ENCODE measurements at regions not wholly inside any gene's neighbourhood (a gene's known extent, or its start where the extent isn't known, plus 50 kb on each side); places are given as distances from the start of the nearest gene placed in this dataset.
"Not testable (repeated sequence)": the region's sequence is repeated elsewhere in the genome, so short reads cannot be mapped to it uniquely, and the experiment has no call there.

GRCh38 chr7:109476409-109476808 is 906.7 kb downstream of the DNAJB9 start:
- Histone ChIP-seq H2AFZ (ENCODE audit: low read length) (no peak overlapping the region), H3K79me2 (ENCODE audit: insufficient read depth, low read length) (no peaks in the 10 kb centered on the region), H3K9ac (ENCODE audit: low read length) (no peak overlapping the region), H3K36me3 (ENCODE audit: insufficient read depth, low read length) (no peaks in the 10 kb centered on the region), H3K27ac (ENCODE audit: low read depth, low read length, poor library complexity, severe bottlenecking) (no peak overlapping the region), H3K9me3 (ENCODE audit: low read length) (no peaks in the 10 kb centered on the region), H3K4me3 (ENCODE audit: low read depth, low read length, poor library complexity, severe bottlenecking) (no peak overlapping the region), H4K20me1 (ENCODE audit: insufficient read depth, low read length) (no peaks in the 10 kb centered on the region), H3K4me2 (ENCODE audit: low read length) (no peak overlapping the region), H3K9me2 (ENCODE audit: low read depth, low read length) (0 out of 2 replicates have a peak, but pooled peaks cover 3% of the 10 kb centered on the region), H3F3A (ENCODE audit: insufficient read depth, low read length) (no peaks in the 10 kb centered on the region), H3K27me3 (ENCODE audit: insufficient read depth, low read length) (no peaks in the 10 kb centered on the region), H3K4me1 (ENCODE audit: insufficient read depth, low read length, severe bottlenecking) (no peaks in the 10 kb centered on the region)
- no peak for TF ChIP-seq EZH2 (IDR thresholded peaks at IDR 0.05; ENCODE audit: borderline replicate concordance, low read length)
- TF ChIP-seq, protein P1, sequence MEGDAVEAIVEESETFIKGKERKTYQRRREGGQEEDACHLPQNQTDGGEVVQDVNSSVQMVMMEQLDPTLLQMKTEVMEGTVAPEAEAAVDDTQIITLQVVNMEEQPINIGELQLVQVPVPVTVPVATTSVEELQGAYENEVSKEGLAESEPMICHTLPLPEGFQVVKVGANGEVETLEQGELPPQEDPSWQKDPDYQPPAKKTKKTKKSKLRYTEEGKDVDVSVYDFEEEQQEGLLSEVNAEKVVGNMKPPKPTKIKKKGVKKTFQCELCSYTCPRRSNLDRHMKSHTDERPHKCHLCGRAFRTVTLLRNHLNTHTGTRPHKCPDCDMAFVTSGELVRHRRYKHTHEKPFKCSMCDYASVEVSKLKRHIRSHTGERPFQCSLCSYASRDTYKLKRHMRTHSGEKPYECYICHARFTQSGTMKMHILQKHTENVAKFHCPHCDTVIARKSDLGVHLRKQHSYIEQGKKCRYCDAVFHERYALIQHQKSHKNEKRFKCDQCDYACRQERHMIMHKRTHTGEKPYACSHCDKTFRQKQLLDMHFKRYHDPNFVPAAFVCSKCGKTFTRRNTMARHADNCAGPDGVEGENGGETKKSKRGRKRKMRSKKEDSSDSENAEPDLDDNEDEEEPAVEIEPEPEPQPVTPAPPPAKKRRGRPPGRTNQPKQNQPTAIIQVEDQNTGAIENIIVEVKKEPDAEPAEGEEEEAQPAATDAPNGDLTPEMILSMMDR (IDR thresholded peaks at IDR 0.05; ENCODE audit: low read length): no peak

DNA sequence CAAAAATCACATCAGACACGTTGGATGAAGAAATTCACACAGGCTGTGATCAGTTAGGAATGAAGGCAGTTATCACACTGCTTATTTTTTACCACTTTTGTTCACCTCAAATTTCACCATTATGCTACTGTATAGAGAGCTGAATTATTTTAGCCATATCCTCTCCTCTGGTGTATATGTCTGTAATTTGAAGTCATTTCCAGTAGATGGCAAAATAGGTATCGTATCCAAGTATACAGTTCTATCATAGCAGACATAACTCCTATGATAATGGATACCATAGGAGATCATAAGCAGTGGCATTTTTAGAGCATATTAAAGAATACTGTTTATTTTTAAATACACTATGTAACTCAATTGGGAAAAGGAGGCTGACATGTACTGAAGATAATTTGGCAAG is 909.7 kb downstream of the DNAJB9 start:
- Histone ChIP-seq H3K27me3 (ENCODE audit: insufficient read depth, low read length) (no peaks in the 10 kb centered on the region), H2AFZ (ENCODE audit: low read length) (no peak overlapping the region), H3K9me2 (ENCODE audit: low read depth, low read length) (no peaks in the 10 kb centered on the region), H3K9ac (ENCODE audit: low read length) (no peak overlapping the region), H3K27ac (ENCODE audit: low read depth, low read length, poor library complexity, severe bottlenecking) (no peak overlapping the region), H3K4me3 (ENCODE audit: low read depth, low read length, poor library complexity, severe bottlenecking) (no peak overlapping the region), H4K20me1 (ENCODE audit: insufficient read depth, low read length) (no peaks in the 10 kb centered on the region), H3K36me3 (ENCODE audit: insufficient read depth, low read length) (no peaks in the 10 kb centered on the region), H3F3A (ENCODE audit: insufficient read depth, low read length) (no peaks in the 10 kb centered on the region), H3K79me2 (ENCODE audit: insufficient read depth, low read length) (no peaks in the 10 kb centered on the region), H3K4me2 (ENCODE audit: low read length) (no peak overlapping the region), H3K9me3 (ENCODE audit: low read length) (no peaks in the 10 kb centered on the region), H3K4me1 (ENCODE audit: insufficient read depth, low read length, severe bottlenecking) (no peaks in the 10 kb centered on the region)
- TF ChIP-seq EZH2 (IDR thresholded peaks at IDR 0.05; ENCODE audit: borderline replicate concordance, low read length): no peak
- TF ChIP-seq, protein P1 (IDR thresholded peaks at IDR 0.05; ENCODE audit: low read length): peak; percentile 32; the same call in 1 of the 2 replicates

DNA sequence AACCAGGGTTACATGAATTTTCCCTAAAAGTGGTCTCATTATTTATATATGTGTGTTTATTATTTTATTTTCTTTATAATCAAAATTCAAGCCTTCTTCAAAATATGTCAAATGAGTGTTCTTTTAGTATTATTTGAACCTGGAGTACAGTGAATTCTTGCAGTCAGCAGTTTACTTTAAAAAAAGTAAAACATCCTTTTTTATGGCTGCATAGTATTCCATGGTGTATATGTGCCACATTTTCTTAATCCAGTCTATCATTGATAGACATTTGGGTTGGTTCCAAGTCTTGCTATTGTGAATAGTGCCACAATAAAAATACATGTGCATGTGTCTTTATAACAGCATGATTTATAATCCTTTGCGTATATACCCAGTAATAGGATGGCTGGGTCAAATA is 920.9 kb downstream of the DNAJB9 start:
- H3K79me2 ChIP-seq (ENCODE audit: insufficient read depth, low read length); H3K4me3 ChIP-seq (ENCODE audit: low read depth, low read length, poor library complexity, severe bottlenecking); H3K4me2 ChIP-seq (ENCODE audit: low read length): not testable (repeated sequence)

GRCh38 chr7:109497053-109497452 is 927.4 kb downstream of the DNAJB9 start:
- no peaks in the 10 kb centered on the region for H3K79me2 ChIP-seq (ENCODE audit: insufficient read depth, low read length)
- TF ChIP-seq, protein P1 (IDR thresholded peaks at IDR 0.05; ENCODE audit: low read length): no peak
- TF ChIP-seq EZH2 (IDR thresholded peaks at IDR 0.05; ENCODE audit: borderline replicate concordance, low read length): no peak
- no peaks in the 10 kb centered on the region for H3K36me3 ChIP-seq (ENCODE audit: insufficient read depth, low read length)
- H3K4me2 ChIP-seq (ENCODE audit: low read length): no peak overlapping the region
- H3K4me1 ChIP-seq (ENCODE audit: insufficient read depth, low read length, severe bottlenecking): no peaks in the 10 kb centered on the region
- no peaks in the 10 kb centered on the region for H3K9me3 ChIP-seq (ENCODE audit: low read length)
- 0 out of 2 replicates have a peak, but pooled peaks cover 2% of the 10 kb centered on the region for H3K9me2 ChIP-seq (ENCODE audit: low read depth, low read length)
- no peaks in the 10 kb centered on the region for H3F3A ChIP-seq (ENCODE audit: insufficient read depth, low read length)
- H2AFZ ChIP-seq (ENCODE audit: low read length): no peak overlapping the region
- H3K4me3 ChIP-seq (ENCODE audit: low read depth, low read length, poor library complexity, severe bottlenecking): no peak overlapping the region
- no peak overlapping the region for H3K27ac ChIP-seq (ENCODE audit: low read depth, low read length, poor library complexity, severe bottlenecking)
- no peaks in the 10 kb centered on the region for H4K20me1 ChIP-seq (ENCODE audit: insufficient read depth, low read length)
- no peak overlapping the region for H3K9ac ChIP-seq (ENCODE audit: low read length)
- no peaks in the 10 kb centered on the region for H3K27me3 ChIP-seq (ENCODE audit: insufficient read depth, low read length)

More for the DNA sequence above, 920.9 kb downstream of the DNAJB9 start:
- not testable (repeated sequence) for H2AFZ ChIP-seq (ENCODE audit: low read length); H3K27ac ChIP-seq (ENCODE audit: low read depth, low read length, poor library complexity, severe bottlenecking); H3K9ac ChIP-seq (ENCODE audit: low read length); H3K36me3 ChIP-seq (ENCODE audit: insufficient read depth, low read length); H3K9me3 ChIP-seq (ENCODE audit: low read length); H3F3A ChIP-seq (ENCODE audit: insufficient read depth, low read length); H3K4me1 ChIP-seq (ENCODE audit: insufficient read depth, low read length, severe bottlenecking); H3K9me2 ChIP-seq (ENCODE audit: low read depth, low read length); H4K20me1 ChIP-seq (ENCODE audit: insufficient read depth, low read length); H3K27me3 ChIP-seq (ENCODE audit: insufficient read depth, low read length)
